ENCODE measurements at regions not wholly inside any gene's neighbourhood (a gene's known extent, or its start where the extent isn't known, plus 50 kb on each side); places are given as distances from the start of the nearest gene placed in this dataset.

GRCh38 chr10:118911363-118911762 lies 118.2 kb upstream of the NANOS1 start:
- no peak overlapping the region for H3K27ac ChIP-seq (ENCODE audit: insufficient read depth, low read length)
- H3K9ac ChIP-seq (ENCODE audit: insufficient read depth, low read length), result no peak overlapping the region
- H3K27me3 ChIP-seq (ENCODE audit: control insufficient read depth, insufficient read depth, low read length), result peaks cover 6% of the 10 kb centered on the region
- no peaks in the 10 kb centered on the region for H3K36me3 ChIP-seq (ENCODE audit: control insufficient read depth, insufficient read depth, low read length)
- H3K4me1 ChIP-seq (ENCODE audit: control insufficient read depth, extremely low read depth, insufficient read depth, low read length), result no peaks in the 10 kb centered on the region
- H3K79me2 ChIP-seq (ENCODE audit: control insufficient read depth, insufficient read depth, low read length), result no peaks in the 10 kb centered on the region
- TF ChIP-seq EZH2 (IDR thresholded peaks at IDR 0.05; ENCODE audit: low read length, missing control alignments) (no peak), CTCF (conservative IDR thresholded peaks at IDR 0.05 in 1 of 2, IDR thresholded peaks at IDR 0.05 in 1 of 2; ENCODE audit: low read depth in 1 of 2, low read length in 2 of 2) (no peak)
- no peaks in the 10 kb centered on the region for H4K20me1 ChIP-seq (ENCODE audit: control insufficient read depth, extremely low read depth, insufficient read depth, low read length)
- no peak overlapping the region for H2AFZ ChIP-seq (ENCODE audit: low read length)
- peak; percentile 2 to 69 for DNase-seq (ENCODE audit: low read depth in 2 of 2)
- no peak overlapping the region for H3K4me3 ChIP-seq (replicated peaks in 1 of 4; ENCODE audit: control extremely low read depth in 1 of 4, insufficient read depth in 1 of 4, low read depth in 3 of 4, low read length in 4 of 4)
- no peaks in the 10 kb centered on the region for H3K9me3 ChIP-seq (ENCODE audit: control insufficient read depth, insufficient read depth, low read depth, low read length)
- H3K4me2 ChIP-seq (ENCODE audit: extremely low read depth, insufficient read depth, low read length), result no peak overlapping the region

GRCh38 chr10:118912961-118913600 lies 116.4 kb upstream of the NANOS1 start:
- Histone ChIP-seq H3K27ac (ENCODE audit: insufficient read depth, low read length) (no peak overlapping the region), H4K20me1 (ENCODE audit: control insufficient read depth, extremely low read depth, insufficient read depth, low read length) (no peaks in the 10 kb centered on the region), H3K27me3 (ENCODE audit: control insufficient read depth, insufficient read depth, low read length) (peaks cover 3% of the 10 kb centered on the region), H3K4me3 (replicated peaks in 1 of 4; ENCODE audit: control extremely low read depth in 1 of 4, insufficient read depth in 1 of 4, low read depth in 3 of 4, low read length in 4 of 4) (no peak overlapping the region), H3K36me3 (ENCODE audit: control insufficient read depth, insufficient read depth, low read length) (no peaks in the 10 kb centered on the region), H2AFZ (ENCODE audit: low read length) (no peak overlapping the region), H3K9ac (ENCODE audit: insufficient read depth, low read length) (no peak overlapping the region), H3K4me1 (ENCODE audit: control insufficient read depth, extremely low read depth, insufficient read depth, low read length) (no peaks in the 10 kb centered on the region), H3K9me3 (ENCODE audit: control insufficient read depth, insufficient read depth, low read depth, low read length) (no peaks in the 10 kb centered on the region), H3K4me2 (ENCODE audit: extremely low read depth, insufficient read depth, low read length) (no peak overlapping the region), H3K79me2 (ENCODE audit: control insufficient read depth, insufficient read depth, low read length) (no peaks in the 10 kb centered on the region)
- TF ChIP-seq EZH2 (IDR thresholded peaks at IDR 0.05; ENCODE audit: low read length, missing control alignments), result no peak
- no peak for TF ChIP-seq CTCF (conservative IDR thresholded peaks at IDR 0.05 in 1 of 2, IDR thresholded peaks at IDR 0.05 in 1 of 2; ENCODE audit: low read depth in 1 of 2, low read length in 2 of 2)
- no peak for DNase-seq (ENCODE audit: low read depth in 2 of 2)

- Histone ChIP-seq H3K27ac (ENCODE audit: insufficient read depth, low read length) (no peak overlapping the region), H4K20me1 (ENCODE audit: control insufficient read depth, extremely low read depth, insufficient read depth, low read length) (no peaks in the 10 kb centered on the region), H3K9me3 (ENCODE audit: control insufficient read depth, insufficient read depth, low read depth, low read length) (no peaks in the 10 kb centered on the region), H3K4me2 (ENCODE audit: extremely low read depth, insufficient read depth, low read length) (no peak overlapping the region), H3K27me3 (ENCODE audit: control insufficient read depth, insufficient read depth, low read length) (peaks cover 3% of the 10 kb centered on the region), H2AFZ (ENCODE audit: low read length) (no peak overlapping the region), H3K4me1 (ENCODE audit: control insufficient read depth, extremely low read depth, insufficient read depth, low read length) (no peaks in the 10 kb centered on the region), H3K79me2 (ENCODE audit: control insufficient read depth, insufficient read depth, low read length) (no peaks in the 10 kb centered on the region), H3K9ac (ENCODE audit: insufficient read depth, low read length) (no peak overlapping the region), H3K4me3 (replicated peaks in 1 of 4; ENCODE audit: control extremely low read depth in 1 of 4, insufficient read depth in 1 of 4, low read depth in 3 of 4, low read length in 4 of 4) (no peak overlapping the region), H3K36me3 (ENCODE audit: control insufficient read depth, insufficient read depth, low read length) (no peaks in the 10 kb centered on the region)
- DNase-seq (ENCODE audit: low read depth in 2 of 2), result no peak
- TF ChIP-seq EZH2 (IDR thresholded peaks at IDR 0.05; ENCODE audit: low read length, missing control alignments) (no peak), CTCF (conservative IDR thresholded peaks at IDR 0.05 in 1 of 2, IDR thresholded peaks at IDR 0.05 in 1 of 2; ENCODE audit: low read depth in 1 of 2, low read length in 2 of 2) (no peak)
These were observed 115.7 kb upstream of the NANOS1 start for GRCh38 chr10:118913825-118914224.

All from fibroblast of lung (primary cell).